Activated CD4-positive, alpha-beta T cell treated with anti-CD3 and anti-CD28 coated beads, Interleukin-2, amount 50 U/mL, for 48 hours (primary cell): ENCODE measurements at regions not wholly inside any gene's neighbourhood (a gene's known extent, or its start where the extent isn't known, plus 50 kb on each side); places are given as distances from the start of the nearest gene placed in this dataset.

Experiments
- DNase-seq, 2 experiments: peaks; one replicate each; pipeline ENCODE4 v3.0.0-alpha.2; 2020

DNA sequence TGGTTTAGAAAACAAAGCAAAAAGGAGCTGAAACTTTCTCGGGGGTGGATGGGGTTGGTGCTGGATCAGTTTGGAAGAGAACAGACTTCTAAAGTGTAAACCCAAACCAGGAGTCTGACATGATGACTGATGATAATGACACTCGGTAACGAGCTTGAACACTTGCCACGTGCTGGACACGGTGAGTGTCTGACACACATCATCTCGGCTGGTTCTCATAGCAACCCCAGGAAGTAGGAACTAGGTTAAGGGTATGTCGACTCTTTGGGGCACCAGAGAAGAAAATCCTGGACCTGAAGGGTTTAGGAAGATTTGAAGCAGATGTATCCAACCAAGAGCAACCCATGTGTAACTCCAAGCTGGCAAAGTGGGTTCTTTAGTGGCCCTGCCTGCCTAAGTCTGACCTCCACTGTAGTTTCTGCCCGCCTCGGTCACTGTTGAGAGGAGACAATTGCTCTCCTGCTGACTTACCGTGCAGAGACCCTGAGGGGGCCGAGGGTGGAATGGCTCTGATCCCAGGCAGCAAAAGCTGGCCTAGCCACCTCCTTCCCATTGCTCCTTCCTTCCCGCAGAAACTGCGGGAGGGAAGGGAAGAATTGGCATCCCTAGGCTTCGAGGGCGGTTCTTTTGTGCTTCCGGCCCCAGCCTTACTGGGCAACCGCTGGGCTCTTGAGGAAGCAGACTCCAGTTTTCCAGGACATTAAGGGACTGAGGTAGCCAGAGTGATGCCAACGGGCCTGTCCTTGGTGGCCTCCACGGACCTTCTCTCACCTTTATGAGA is 156.0 kb downstream of the TOMM20 start:
- DNase-seq = peak in 1 of 2 experiments; percentile 52

DNA sequence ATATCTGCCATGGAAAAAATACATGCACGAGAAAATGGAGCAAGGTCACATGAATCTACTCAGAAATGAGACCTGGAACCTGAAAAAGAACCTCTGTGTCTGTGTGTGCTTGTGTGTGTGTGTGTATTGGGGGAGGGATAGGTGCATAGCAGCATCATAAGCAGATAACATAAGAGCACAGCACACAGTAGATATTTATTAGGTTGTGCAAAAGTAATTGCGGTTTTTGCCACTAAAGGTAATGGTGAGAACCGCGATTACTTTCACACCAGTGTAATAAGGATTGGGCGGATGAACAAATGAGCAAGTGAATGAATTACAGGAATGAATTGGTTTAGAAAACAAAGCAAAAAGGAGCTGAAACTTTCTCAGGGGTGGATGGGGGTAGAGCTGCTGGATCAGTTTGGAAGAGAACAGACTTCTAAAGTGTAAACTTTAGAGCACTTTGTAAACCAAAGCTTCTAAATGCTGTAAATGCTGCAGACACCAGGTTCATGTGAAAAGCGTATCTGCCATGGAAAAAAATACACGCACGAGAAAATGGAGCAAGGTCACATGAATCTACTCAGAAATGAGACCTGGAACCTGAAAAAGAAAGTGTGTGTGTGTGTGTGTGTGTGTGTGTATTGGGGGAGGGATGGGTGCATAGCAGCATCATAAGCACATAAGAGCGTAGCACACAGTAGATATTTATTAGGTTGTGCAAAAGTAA is 156.9 kb downstream of the TOMM20 start:
- DNase-seq = peak in 1 of 2 experiments; percentile 18

GRCh38 chr1:234970731-234971476 is 157.7 kb downstream of the TOMM20 start:
- peak in 1 of 2 experiments; percentile 61 for DNase-seq

DNA sequence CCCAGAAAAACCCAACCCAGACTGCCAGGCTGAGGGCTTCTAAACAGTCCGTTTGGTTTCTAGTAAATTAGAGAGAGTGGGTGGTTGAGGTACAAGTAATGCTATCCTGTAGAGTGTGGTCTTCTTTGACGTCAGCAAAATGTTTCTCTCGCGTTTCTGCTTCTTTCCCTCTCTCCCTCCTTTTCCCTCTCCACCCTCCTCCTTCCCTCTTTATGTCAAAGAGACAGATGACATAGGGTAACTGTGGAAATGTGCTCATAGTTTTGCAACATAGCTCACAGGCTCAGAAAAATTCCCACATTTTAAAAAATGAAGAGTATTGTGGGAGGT is 158.3 kb downstream of the TOMM20 start:
- no peak for DNase-seq

DNA sequence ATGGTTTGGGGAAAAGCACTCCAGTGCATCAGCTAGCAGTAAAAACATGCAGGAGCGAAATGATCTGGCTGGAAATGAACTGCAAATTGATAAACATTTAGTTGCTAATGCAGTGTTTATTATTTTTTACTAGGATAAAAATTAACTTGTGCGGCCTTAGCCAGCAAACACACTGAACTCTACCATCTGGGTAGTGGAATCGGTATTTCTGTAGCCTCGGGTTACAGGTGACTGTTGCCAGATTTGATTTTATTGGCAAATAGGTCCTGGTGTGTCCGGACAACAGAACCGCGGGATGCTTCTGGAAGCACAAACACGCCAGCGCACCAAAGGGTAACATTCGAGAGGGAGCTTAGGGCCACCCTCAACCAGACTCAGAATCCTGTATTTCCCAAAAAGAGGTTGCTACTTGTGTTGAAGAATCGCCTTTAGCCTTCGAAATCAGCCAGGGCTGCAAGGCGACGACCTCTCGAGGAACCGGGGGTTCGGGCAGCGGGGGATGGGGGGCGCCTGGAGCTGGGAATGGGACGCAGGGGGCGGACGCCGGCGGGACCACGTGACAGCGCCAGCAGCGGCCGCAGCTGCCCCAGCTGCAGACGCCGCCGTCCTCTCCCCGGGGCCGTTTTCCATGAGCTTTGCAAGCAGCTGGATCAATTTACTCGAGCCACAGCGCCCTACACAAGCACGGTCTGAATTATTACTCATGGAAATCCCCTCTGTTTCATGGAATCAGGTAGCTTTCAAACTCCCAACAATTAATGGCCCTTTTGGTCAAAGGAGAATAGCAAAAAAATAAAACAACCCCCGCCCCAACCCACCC is 158.8 kb downstream of the TOMM20 start:
- DNase-seq = no peak

DNA sequence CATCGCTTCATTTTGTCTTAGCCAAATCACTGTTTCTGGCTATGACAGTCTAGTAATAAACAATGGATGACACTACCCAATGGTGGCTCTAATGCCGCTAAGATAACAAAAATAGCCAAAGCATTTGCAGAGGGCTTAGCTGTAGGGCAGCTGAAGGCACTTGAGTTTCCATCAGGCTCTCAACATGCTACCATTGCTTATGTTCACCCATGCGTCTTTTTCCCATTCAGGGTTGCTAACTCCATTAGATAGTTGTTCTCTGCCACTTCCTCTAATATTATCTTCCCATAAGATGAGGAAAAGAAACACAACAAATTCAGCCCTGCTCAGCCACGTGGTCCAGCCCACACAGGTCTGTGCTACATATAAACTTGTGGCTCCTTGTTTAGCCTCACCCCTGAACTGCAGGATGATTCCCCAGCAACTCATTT is 159.6 kb downstream of the TOMM20 start:
- peak in 1 of 2 experiments; percentile 5 for DNase-seq

- DNase-seq = peak in 1 of 2 experiments; percentile 1
Observed at GRCh38 chr1:234968451-234968850, 160.2 kb downstream of the TOMM20 start.

- DNase-seq = peak in 1 of 2 experiments; percentile 1
Observed at GRCh38 chr1:234967121-234967520, 161.5 kb downstream of the TOMM20 start.

- no peak for DNase-seq
Observed at GRCh38 chr1:234965111-234965510, 163.5 kb downstream of the TOMM20 start.

- DNase-seq = no peak
Observed at GRCh38 chr1:234963904-234964702, 164.5 kb downstream of the TOMM20 start.

DNA sequence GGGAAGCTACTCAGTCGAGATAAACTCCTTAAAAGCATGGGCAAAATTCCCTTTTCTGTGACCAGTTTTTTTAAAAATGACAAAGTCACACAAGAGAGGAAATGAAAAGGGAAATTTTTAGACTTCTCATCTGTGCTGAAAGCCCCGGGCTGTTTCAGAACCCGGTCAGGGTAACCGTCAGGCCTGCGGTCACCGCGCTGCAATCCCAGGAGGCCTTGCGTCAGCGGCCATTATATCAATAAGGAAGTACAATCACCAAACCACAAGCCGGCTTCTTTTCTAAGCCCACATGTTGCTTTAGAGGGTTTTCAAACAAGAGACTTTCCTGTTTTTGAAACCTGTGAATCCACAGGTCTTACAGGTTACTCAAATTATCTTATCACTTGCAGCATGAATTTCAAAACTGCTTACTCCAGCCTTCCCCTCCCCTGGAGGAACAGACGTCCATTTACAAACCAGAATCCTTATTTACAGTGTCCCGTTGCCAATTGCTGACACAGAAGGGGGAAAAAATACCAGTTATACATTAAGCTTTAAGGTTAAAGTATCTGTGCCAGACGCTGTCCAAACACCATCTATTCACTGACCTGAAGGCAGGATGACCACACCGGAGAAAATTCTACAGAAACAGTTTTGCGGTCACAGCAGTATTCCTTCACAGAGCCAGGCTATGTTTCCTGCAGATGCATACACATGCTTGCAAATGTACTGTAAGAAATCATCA is 165.3 kb downstream of the TOMM20 start:
- DNase-seq = peak; percentile 90 to 93

DNA sequence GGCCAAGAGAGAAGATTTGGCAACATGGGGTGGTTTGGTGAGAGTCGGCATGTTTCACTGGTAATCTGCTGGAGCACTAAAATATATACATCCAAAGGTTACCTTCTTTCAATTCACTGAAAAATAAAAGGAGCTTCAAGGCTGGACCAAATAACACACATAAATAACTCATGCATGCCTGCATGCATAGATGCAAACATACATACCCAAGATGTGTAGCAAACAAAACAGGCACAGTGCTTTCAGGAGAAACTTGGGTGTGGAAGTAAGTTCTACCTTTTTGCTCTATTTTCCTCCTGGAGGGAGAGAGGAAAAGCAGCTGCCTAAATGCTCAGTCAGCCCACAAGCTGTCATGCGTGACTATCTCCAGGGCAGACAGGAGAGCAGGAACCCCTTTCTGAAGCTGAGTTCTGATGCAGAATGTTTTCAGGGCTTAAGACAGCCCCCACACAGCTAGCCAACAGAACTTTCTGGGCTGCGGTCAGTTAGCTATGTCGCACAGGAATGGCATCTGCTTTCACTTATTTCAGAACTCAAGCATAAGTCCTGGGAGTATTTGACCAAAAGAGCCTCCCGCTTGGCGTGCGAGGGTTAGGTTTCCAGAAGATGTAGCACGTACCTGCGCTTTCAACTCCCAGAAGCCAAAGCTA is 166.2 kb downstream of the TOMM20 start:
- DNase-seq = peak in 1 of 2 experiments; percentile 52

GRCh38 chr1:234961456-234962339 is 166.9 kb downstream of the TOMM20 start:
- DNase-seq = peak in 1 of 2 experiments; percentile 30

GRCh38 chr1:234960722-234961455 is 167.7 kb downstream of the TOMM20 start:
- DNase-seq = peak in 1 of 2 experiments; percentile 6

GRCh38 chr1:234958706-234959657 is 169.7 kb downstream of the TOMM20 start:
- DNase-seq = peak in 1 of 2 experiments; percentile 3

DNA sequence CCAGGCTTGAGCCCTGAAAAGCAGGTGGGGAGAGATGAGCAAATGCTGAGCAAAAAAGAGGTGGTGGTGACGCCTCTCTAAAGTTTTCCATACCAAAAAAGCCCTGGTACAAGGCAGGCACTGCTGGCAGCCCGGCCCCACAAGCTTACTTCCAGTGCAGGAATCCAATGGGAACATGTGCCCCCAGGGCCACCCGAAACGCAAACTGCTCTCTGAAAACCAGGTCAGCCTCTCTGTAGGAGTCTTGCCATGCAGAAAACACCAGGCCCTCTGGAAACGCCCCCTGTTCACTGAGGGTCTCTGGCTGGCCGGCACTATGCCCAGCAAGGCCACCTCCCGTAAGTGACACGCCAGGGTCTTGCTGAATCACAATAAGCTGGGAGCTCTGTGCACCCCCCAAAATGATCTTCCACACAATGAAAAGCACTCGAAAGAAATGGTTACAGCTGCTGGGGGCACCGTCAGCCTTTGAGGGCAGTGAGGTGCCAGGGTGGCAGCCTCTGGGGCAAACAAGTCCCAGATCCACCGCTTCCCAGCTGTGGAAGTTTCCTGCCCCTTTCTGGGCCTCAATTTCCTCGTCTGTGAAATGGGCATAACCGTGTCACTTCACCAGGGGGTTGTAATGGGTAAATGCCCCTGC is 170.5 kb downstream of the TOMM20 start:
- DNase-seq = peak in 1 of 2 experiments; percentile 6
